GM23248 (cell line): ENCODE measurements at regions not wholly inside any gene's neighbourhood (a gene's known extent, or its start where the extent isn't known, plus 50 kb on each side); places are given as distances from the start of the nearest gene placed in this dataset.

Experiments used
- EZH2 ChIP-seq: fragments of 200-600 bp; sonication (generic); IDR thresholded peaks from 2 replicates; pipeline ENCODE4 v1.6.1; 2018; ENCODE audit warnings: antibody characterized with exemption, mild to moderate bottlenecking; ENCODE audit not compliant: insufficient read depth, poor library complexity, severe bottlenecking
- EZH2phosphoT487 ChIP-seq: fragments of 200-600 bp; sonication (generic); IDR thresholded peaks from 2 replicates; pipeline ENCODE4 v1.6.1; 2018; ENCODE audit warnings: antibody characterized with exemption, moderate library complexity, mild to moderate bottlenecking, low read depth; ENCODE audit not compliant: insufficient read depth

DNA sequence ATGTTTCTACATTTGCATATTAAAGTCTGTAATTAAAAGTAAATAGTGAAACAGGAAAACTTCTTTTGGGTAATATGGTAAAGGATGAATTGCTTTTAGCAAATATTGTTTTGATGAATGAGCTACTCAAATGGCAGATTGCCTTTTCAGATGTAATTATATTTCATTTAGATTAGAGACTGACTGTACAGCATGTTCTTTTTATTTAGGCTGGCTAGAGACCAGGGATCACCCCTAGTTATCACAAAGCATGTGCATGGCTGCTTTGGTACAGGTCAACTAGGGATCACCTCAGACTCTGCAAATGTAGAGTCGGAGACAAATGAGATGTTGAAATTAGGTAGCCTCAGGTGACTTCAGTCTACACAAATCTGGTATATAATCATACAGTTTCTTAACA lies 214.9 kb upstream of the SEMA6A start:
- TF ChIP-seq EZH2: no peak
- TF ChIP-seq EZH2phosphoT487: no peak
